ENCODE measurements at regions not wholly inside any gene's neighbourhood (a gene's known extent, or its start where the extent isn't known, plus 50 kb on each side); places are given as distances from the start of the nearest gene placed in this dataset.

DNA sequence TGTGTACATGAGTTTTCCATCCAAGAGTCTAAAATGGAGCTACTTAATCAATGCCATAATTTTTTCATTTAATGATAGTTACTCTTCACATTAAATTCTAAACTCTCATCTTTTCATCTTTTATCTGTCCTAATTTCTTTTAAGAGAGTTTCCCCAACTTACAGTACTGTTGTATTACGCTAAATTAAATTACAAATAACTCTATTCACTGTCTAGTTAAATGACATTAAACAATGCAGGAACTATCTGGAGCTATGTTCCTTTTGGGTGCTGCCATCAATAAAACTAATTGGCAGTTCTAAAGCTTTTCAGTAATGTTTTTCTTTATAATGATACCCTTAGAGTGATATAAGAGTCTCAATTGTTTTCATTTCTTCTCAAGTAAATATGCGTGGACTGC lies 227.6 kb downstream of the ANKRD50 start:
- no peak overlapping the region for H2AK5ac ChIP-seq (ENCODE audit: low read depth, low read length)
- peaks cover 0 to 3% of the 10 kb centered on the region in 2 donors for H3K9me3 ChIP-seq (replicated peaks in 1 of 2; ENCODE audit: control insufficient read depth in 2 of 2, insufficient read depth in 1 of 2, low read depth in 1 of 2, low read length in 2 of 2)
- H2BK15ac ChIP-seq (ENCODE audit: low read length), result no peak overlapping the region
- no peak overlapping the region for H3K27ac ChIP-seq (replicated peaks; ENCODE audit: low read length)
- H3K27me3 ChIP-seq (ENCODE audit: control insufficient read depth in 3 of 3, insufficient read depth in 3 of 3, low read depth in 1 of 3, low read length in 3 of 3), result no peaks in the 10 kb centered on the region
- H3K14ac ChIP-seq (ENCODE audit: low read length), result no peak overlapping the region
- no peak overlapping the region for H3K4ac ChIP-seq (ENCODE audit: low read length)
- no peak overlapping the region for H2AFZ ChIP-seq (ENCODE audit: low read length)
- no peak overlapping the region for H2BK5ac ChIP-seq (ENCODE audit: low read length)
- no peak for DNase-seq (ENCODE audit: low spot score)
- H3K23ac ChIP-seq (ENCODE audit: low read depth, low read length, poor library complexity), result no peak overlapping the region
- no peak overlapping the region for H2BK12ac ChIP-seq (ENCODE audit: low read length)
- H3K4me3 ChIP-seq (ENCODE audit: low read length in 2 of 2), result no peak overlapping the region
- no peak overlapping the region for H4K91ac ChIP-seq (ENCODE audit: low read depth, low read length, poor library complexity)
- WGBS, 2 donors (ENCODE audit: extremely low coverage in 2 of 2, insufficient read length in 2 of 2, insufficient replicate concordance in 1 of 2), result no CpG with 5 or more reads among the region's 2 CpGs
- H2BK120ac ChIP-seq (ENCODE audit: low read depth, low read length), result no peak overlapping the region
- H3K9ac ChIP-seq (ENCODE audit: low read depth, low read length, poor library complexity), result no peak overlapping the region
- H3K18ac ChIP-seq (ENCODE audit: low read length), result no peak overlapping the region
- H3K4me1 ChIP-seq (ENCODE audit: control insufficient read depth in 2 of 2, insufficient read depth in 1 of 2, low read depth in 1 of 2, low read length in 2 of 2), result peaks cover 5 to 13% of the 10 kb centered on the region in 2 donors
- no peak overlapping the region for H3K4me2 ChIP-seq (ENCODE audit: insufficient read depth, low read length, poor library complexity, severe bottlenecking)
- no peaks in the 10 kb centered on the region for H3K36me3 ChIP-seq (replicated peaks in 1 of 2; ENCODE audit: control insufficient read depth in 2 of 2, insufficient read depth in 2 of 2, low read length in 2 of 2)
- no peaks in the 10 kb centered on the region for H3K79me1 ChIP-seq (ENCODE audit: low read depth, low read length)
- H4K8ac ChIP-seq (ENCODE audit: low read depth, low read length), result no peak overlapping the region

DNA sequence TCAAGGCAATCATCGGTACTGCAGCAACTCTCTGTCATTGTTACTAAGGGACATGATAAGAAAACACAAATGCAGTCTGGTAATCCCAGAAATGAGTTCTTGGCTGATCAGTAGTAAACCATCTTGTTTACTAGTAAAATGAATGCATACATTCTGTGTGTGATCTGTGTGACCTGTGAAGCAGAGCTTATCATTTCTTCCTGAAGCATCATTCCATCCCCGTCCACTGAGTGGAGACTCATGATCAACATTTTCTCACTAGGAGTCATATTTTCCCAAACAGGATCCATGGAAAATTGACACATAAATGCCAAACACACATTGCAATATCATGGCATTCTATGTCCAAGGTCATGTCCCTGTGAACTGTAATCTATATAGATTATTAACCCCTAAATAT lies 226.1 kb downstream of the ANKRD50 start:
- Histone ChIP-seq H2BK120ac (ENCODE audit: low read depth, low read length) (no peak overlapping the region), H3K9ac (ENCODE audit: low read depth, low read length, poor library complexity) (no peak overlapping the region), H3K4me2 (ENCODE audit: insufficient read depth, low read length, poor library complexity, severe bottlenecking) (no peak overlapping the region), H3K27me3 (ENCODE audit: control insufficient read depth in 3 of 3, insufficient read depth in 3 of 3, low read depth in 1 of 3, low read length in 3 of 3) (no peaks in the 10 kb centered on the region), H3K18ac (ENCODE audit: low read length) (no peak overlapping the region), H3K9me3 (replicated peaks in 1 of 2; ENCODE audit: control insufficient read depth in 2 of 2, insufficient read depth in 1 of 2, low read depth in 1 of 2, low read length in 2 of 2) (peaks cover 0 to 3% of the 10 kb centered on the region in 2 donors), H3K4me1 (ENCODE audit: control insufficient read depth in 2 of 2, insufficient read depth in 1 of 2, low read depth in 1 of 2, low read length in 2 of 2) (peaks cover 5 to 13% of the 10 kb centered on the region in 2 donors), H4K8ac (ENCODE audit: low read depth, low read length) (no peak overlapping the region), H3K79me1 (ENCODE audit: low read depth, low read length) (no peaks in the 10 kb centered on the region), H2AFZ (ENCODE audit: low read length) (no peak overlapping the region), H3K36me3 (replicated peaks in 1 of 2; ENCODE audit: control insufficient read depth in 2 of 2, insufficient read depth in 2 of 2, low read length in 2 of 2) (no peaks in the 10 kb centered on the region), H3K27ac (replicated peaks; ENCODE audit: low read length) (no peak overlapping the region), H2AK5ac (ENCODE audit: low read depth, low read length) (no peak overlapping the region), H2BK15ac (ENCODE audit: low read length) (no peak overlapping the region), H3K14ac (ENCODE audit: low read length) (no peak overlapping the region), H4K91ac (ENCODE audit: low read depth, low read length, poor library complexity) (no peak overlapping the region), H3K23ac (ENCODE audit: low read depth, low read length, poor library complexity) (no peak overlapping the region), H3K4me3 (ENCODE audit: low read length in 2 of 2) (no peak overlapping the region), H3K4ac (ENCODE audit: low read length) (no peak overlapping the region), H2BK5ac (ENCODE audit: low read length) (no peak overlapping the region), H2BK12ac (ENCODE audit: low read length) (no peak overlapping the region)
- no peak for DNase-seq (ENCODE audit: low spot score)
- no CpG with 5 or more reads among the region's 2 CpGs for WGBS, 2 donors (ENCODE audit: extremely low coverage in 2 of 2, insufficient read length in 2 of 2, insufficient replicate concordance in 1 of 2)

GRCh38 chr4:124487651-124488050 lies 224.9 kb downstream of the ANKRD50 start:
- no peak overlapping the region for H3K27ac ChIP-seq (replicated peaks; ENCODE audit: low read length)
- peaks cover 0 to 3% of the 10 kb centered on the region in 2 donors for H3K9me3 ChIP-seq (replicated peaks in 1 of 2; ENCODE audit: control insufficient read depth in 2 of 2, insufficient read depth in 1 of 2, low read depth in 1 of 2, low read length in 2 of 2)
- H3K14ac ChIP-seq (ENCODE audit: low read length), result no peak overlapping the region
- H2AK5ac ChIP-seq (ENCODE audit: low read depth, low read length), result no peak overlapping the region
- H4K8ac ChIP-seq (ENCODE audit: low read depth, low read length), result no peak overlapping the region
- no peak overlapping the region for H4K91ac ChIP-seq (ENCODE audit: low read depth, low read length, poor library complexity)
- DNase-seq (ENCODE audit: low spot score), result no peak
- no peak overlapping the region for H3K23ac ChIP-seq (ENCODE audit: low read depth, low read length, poor library complexity)
- H2BK12ac ChIP-seq (ENCODE audit: low read length), result no peak overlapping the region
- no peak overlapping the region for H3K18ac ChIP-seq (ENCODE audit: low read length)
- H2BK5ac ChIP-seq (ENCODE audit: low read length), result no peak overlapping the region
- peak overlapping the region; percentile 2 for H2AFZ ChIP-seq (ENCODE audit: low read length)
- no peak overlapping the region for H3K4me3 ChIP-seq (ENCODE audit: low read length in 2 of 2)
- no peak overlapping the region for H2BK120ac ChIP-seq (ENCODE audit: low read depth, low read length)
- no peaks in the 10 kb centered on the region for H3K79me1 ChIP-seq (ENCODE audit: low read depth, low read length)
- H3K4ac ChIP-seq (ENCODE audit: low read length), result no peak overlapping the region
- no CpG with 5 or more reads among the region's 2 CpGs for WGBS, 2 donors (ENCODE audit: extremely low coverage in 2 of 2, insufficient read length in 2 of 2, insufficient replicate concordance in 1 of 2)
- H3K4me2 ChIP-seq (ENCODE audit: insufficient read depth, low read length, poor library complexity, severe bottlenecking), result no peak overlapping the region
- no peaks in the 10 kb centered on the region for H3K27me3 ChIP-seq (ENCODE audit: control insufficient read depth in 3 of 3, insufficient read depth in 3 of 3, low read depth in 1 of 3, low read length in 3 of 3)
- no peak overlapping the region for H2BK15ac ChIP-seq (ENCODE audit: low read length)
- H3K4me1 ChIP-seq (ENCODE audit: control insufficient read depth in 2 of 2, insufficient read depth in 1 of 2, low read depth in 1 of 2, low read length in 2 of 2), result peaks cover 5 to 12% of the 10 kb centered on the region in 2 donors
- no peak overlapping the region for H3K9ac ChIP-seq (ENCODE audit: low read depth, low read length, poor library complexity)
- H3K36me3 ChIP-seq (replicated peaks in 1 of 2; ENCODE audit: control insufficient read depth in 2 of 2, insufficient read depth in 2 of 2, low read length in 2 of 2), result no peaks in the 10 kb centered on the region

- H3K4ac ChIP-seq (ENCODE audit: low read length), result no peak overlapping the region
- H3K79me1 ChIP-seq (ENCODE audit: low read depth, low read length), result no peaks in the 10 kb centered on the region
- no peak overlapping the region for H2BK15ac ChIP-seq (ENCODE audit: low read length)
- H2AFZ ChIP-seq (ENCODE audit: low read length), result no peak overlapping the region
- DNase-seq (ENCODE audit: low spot score), result no peak
- H3K4me1 ChIP-seq (ENCODE audit: control insufficient read depth in 2 of 2, insufficient read depth in 1 of 2, low read depth in 1 of 2, low read length in 2 of 2), result peaks cover 0 to 4% of the 10 kb centered on the region in 2 donors
- H2BK5ac ChIP-seq (ENCODE audit: low read length), result no peak overlapping the region
- H3K18ac ChIP-seq (ENCODE audit: low read length), result no peak overlapping the region
- H3K27me3 ChIP-seq (ENCODE audit: control insufficient read depth in 3 of 3, insufficient read depth in 3 of 3, low read depth in 1 of 3, low read length in 3 of 3), result no peaks in the 10 kb centered on the region
- H2BK12ac ChIP-seq (ENCODE audit: low read length), result no peak overlapping the region
- H3K36me3 ChIP-seq (replicated peaks in 1 of 2; ENCODE audit: control insufficient read depth in 2 of 2, insufficient read depth in 2 of 2, low read length in 2 of 2), result no peaks in the 10 kb centered on the region
- no peak overlapping the region for H2BK120ac ChIP-seq (ENCODE audit: low read depth, low read length)
- no peak overlapping the region for H4K8ac ChIP-seq (ENCODE audit: low read depth, low read length)
- H4K91ac ChIP-seq (ENCODE audit: low read depth, low read length, poor library complexity), result no peak overlapping the region
- H3K14ac ChIP-seq (ENCODE audit: low read length), result no peak overlapping the region
- no peak overlapping the region for H2AK5ac ChIP-seq (ENCODE audit: low read depth, low read length)
- H3K9me3 ChIP-seq (replicated peaks in 1 of 2; ENCODE audit: control insufficient read depth in 2 of 2, insufficient read depth in 1 of 2, low read depth in 1 of 2, low read length in 2 of 2), result no peaks in the 10 kb centered on the region
- no peak overlapping the region for H3K23ac ChIP-seq (ENCODE audit: low read depth, low read length, poor library complexity)
- H3K9ac ChIP-seq (ENCODE audit: low read depth, low read length, poor library complexity), result no peak overlapping the region
- H3K4me3 ChIP-seq (ENCODE audit: low read length in 2 of 2), result no peak overlapping the region
- WGBS, 2 donors (ENCODE audit: extremely low coverage in 2 of 2, insufficient read length in 2 of 2, insufficient replicate concordance in 1 of 2), result no CpG with 5 or more reads among the region's 2 CpGs
- H3K27ac ChIP-seq (replicated peaks; ENCODE audit: low read length), result no peak overlapping the region
- no peak overlapping the region for H3K4me2 ChIP-seq (ENCODE audit: insufficient read depth, low read length, poor library complexity, severe bottlenecking)
Measured at GRCh38 chr4:124491361-124492145, 221.0 kb downstream of the ANKRD50 start.
